HTR-8/SVneo (cell line): ENCODE measurements at regions not wholly inside any gene's neighbourhood (a gene's known extent, or its start where the extent isn't known, plus 50 kb on each side); places are given as distances from the start of the nearest gene placed in this dataset.
A peak's percentile ranks its signal among the peaks of the same experiment; 100 is the strongest.
"Not testable (repeated sequence)": the region's sequence is repeated elsewhere in the genome, so short reads cannot be mapped to it uniquely, and the experiment has no call there.

Experiments used
- DNase-seq: peaks from one replicate; pipeline ENCODE4 v3.0.0; 2011; ENCODE audit warnings: low spot score, mixed read lengths; ENCODE audit not compliant: insufficient read length
- FAIRE-seq: peaks from 2 replicates; lab custom pipeline; 2011; peaks lifted over from hg19 to GRCh38; lab: Jason Lieb, UNC

- DNase-seq, FAIRE-seq: not testable (repeated sequence)
These were observed 85.4 kb upstream of the CTNNA1 start for GRCh38 chr5:138667782-138668331.

DNA sequence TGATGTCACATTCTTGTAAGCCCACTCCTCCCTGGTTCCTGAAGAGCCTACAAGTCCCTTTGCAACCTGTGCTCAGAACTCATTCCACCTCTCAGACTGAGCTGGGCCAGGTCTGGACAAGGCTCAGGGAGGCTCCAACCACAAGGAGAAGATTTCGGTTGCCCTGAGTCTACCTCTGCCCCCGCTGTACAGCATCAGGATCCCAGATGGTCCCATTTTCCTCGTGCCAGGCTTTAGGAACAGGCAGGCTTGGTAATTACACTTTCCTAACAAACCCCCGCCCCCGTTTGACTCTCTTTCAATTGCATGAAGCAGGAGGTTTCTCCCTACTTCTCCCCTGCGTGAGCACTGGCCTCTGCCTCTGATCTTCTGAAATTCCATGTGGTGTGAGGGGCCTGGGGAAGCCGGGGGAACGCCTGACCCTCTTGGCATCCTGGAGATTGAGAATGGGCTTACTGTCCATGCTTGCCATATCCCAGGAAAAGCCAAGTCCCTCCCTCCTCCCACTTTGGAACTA is 86.9 kb upstream of the CTNNA1 start:
- DNase-seq, result no peak
- no peak for FAIRE-seq

DNA sequence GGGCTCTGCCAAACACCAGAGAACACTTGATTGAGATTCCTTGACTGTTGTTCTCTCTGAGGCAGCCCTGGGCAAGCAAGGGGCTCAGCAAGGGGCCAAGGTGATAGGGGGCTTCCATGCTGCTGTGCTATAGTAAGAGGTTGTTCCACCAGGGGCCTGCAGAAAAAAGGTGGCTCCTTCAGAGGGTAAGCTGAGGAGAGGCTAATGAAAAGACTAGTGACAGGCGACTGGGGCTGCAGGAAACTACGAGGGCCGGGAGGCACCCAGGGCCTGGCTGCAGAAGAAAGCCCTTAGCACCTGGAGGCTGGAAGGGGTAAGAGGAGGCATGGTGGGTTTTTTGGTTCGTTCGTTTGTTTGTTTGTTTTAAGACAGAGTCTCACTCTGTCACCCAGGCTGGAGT is 88.0 kb upstream of the CTNNA1 start:
- no peak for DNase-seq
- FAIRE-seq, result no peak

GRCh38 chr5:138664276-138664943 is 88.8 kb upstream of the CTNNA1 start:
- FAIRE-seq, result no peak
- no peak for DNase-seq

- FAIRE-seq, result no peak
- DNase-seq, result no peak
These were observed 88.4 kb upstream of the HSPA9 start for GRCh38 chr5:138663561-138663960.

DNA sequence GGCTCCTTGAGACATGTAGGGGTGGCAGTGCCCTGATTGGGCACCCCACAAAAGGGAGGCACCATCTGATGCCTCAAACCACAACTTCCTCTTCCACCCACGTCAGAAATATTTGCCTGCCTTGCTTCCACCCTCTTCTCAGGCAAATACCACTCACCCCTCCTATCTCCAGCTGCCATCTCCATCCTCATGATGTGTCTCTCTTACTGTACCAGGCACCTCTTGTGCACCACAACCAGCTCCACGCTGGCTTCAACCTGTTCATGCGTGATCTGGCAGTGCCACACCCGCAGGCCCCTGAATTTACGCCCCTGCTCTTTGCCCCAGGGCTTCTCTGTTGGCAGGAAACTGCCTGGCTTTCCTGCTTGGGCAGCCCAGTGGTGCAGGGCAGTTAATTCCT is 87.8 kb upstream of the HSPA9 start:
- peak; percentile 48 for FAIRE-seq
- DNase-seq, result no peak

GRCh38 chr5:138662599-138662998 is 87.4 kb upstream of the HSPA9 start:
- no peak for FAIRE-seq

DNA sequence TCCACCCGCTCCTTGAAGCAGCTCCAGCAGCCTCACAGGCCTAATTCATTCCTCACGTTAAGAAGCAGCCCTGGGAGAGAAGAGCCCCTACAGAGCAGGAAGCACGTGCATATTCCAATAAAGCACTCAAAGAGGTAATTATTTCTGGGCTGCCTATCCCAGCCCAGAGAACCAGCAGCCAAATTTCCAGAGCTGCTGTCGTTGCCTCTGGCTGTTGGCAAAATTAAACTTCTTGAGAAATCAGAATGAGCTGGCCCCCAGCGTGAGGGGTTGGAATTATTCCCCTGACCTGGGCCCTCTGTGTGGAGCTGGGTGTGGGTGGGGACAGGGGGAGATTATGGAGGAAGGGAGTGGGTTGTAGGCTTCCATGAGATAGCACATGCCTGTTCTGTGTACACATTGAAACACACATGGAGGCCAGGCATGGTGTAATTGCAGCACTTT is 86.8 kb upstream of the HSPA9 start:
- no peak for DNase-seq
- no peak for FAIRE-seq

More at GRCh38 chr5:138662599-138662998, 87.4 kb upstream of the HSPA9 start:
- no peak for DNase-seq

DNA sequence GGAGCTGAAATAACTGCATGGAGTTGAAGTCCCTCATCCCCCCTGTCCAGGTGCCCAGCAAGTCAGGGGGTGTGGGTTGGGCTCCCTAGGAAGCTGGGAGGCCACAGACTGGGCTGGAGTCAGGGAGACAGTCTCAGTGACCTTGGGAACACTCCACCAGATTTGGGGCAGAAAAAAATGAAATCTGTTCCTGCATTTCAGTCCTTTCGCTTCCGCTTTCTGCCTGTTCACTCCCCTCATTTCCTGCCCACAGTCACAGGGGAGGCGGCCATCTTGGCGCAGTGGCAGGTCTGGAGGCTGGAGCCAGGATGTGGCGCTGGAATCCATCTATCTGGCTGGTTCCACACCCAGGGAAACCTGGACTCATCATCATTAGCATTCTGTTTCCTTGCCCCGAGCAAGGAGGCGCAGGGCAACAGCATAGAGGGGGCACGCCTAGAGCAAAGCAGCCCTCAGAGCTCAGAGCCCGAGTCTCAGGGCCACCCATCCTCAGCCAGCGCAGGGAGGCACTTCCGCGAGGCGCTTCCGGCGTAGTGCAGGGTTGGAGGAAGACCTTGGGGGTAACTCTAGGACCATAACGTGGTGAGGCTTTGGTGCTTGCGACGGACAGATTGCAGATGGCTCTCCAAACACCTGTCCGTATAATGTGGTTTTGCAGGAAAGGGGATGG is 86.2 kb upstream of the HSPA9 start:
- DNase-seq (no peak), FAIRE-seq (no peak)

DNA sequence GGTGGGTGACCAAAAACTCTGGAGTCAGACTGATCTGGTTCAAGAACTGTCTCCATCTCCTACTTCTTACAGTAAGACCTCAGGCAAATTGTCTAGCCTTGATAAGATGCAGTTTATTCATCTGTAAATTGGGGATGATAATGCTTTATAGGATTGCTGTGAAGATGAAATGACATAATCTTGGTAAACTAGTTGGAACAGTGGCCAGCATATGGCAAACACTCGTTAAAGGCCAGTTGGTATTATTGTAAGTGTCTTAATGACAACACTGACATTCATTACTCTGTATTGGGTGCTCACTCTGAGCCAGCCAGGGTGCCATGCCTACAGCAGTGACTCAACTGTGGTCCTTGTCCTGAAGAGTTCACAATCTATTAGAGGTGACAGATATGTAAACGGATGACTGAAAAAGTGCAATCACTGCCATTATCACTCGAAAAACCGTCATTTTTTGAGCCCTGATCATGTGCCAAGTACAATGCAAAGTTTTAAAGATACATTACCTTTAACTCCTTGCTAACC is 84.9 kb upstream of the HSPA9 start:
- DNase-seq, result no peak
- no peak for FAIRE-seq

- DNase-seq (no peak), FAIRE-seq (no peak)
These were observed 84.4 kb upstream of the HSPA9 start for GRCh38 chr5:138659561-138659960.

GRCh38 chr5:138659121-138659520 is 83.9 kb upstream of the HSPA9 start:
- FAIRE-seq (no peak), DNase-seq (no peak)

GRCh38 chr5:138658676-138659075 is 83.5 kb upstream of the HSPA9 start:
- DNase-seq (no peak), FAIRE-seq (no peak)

GRCh38 chr5:138657360-138657759 is 82.2 kb upstream of the HSPA9 start:
- DNase-seq (no peak), FAIRE-seq (no peak)

- DNase-seq (no peak), FAIRE-seq (no peak)
These were observed 81.7 kb upstream of the HSPA9 start for GRCh38 chr5:138656916-138657315.

DNA sequence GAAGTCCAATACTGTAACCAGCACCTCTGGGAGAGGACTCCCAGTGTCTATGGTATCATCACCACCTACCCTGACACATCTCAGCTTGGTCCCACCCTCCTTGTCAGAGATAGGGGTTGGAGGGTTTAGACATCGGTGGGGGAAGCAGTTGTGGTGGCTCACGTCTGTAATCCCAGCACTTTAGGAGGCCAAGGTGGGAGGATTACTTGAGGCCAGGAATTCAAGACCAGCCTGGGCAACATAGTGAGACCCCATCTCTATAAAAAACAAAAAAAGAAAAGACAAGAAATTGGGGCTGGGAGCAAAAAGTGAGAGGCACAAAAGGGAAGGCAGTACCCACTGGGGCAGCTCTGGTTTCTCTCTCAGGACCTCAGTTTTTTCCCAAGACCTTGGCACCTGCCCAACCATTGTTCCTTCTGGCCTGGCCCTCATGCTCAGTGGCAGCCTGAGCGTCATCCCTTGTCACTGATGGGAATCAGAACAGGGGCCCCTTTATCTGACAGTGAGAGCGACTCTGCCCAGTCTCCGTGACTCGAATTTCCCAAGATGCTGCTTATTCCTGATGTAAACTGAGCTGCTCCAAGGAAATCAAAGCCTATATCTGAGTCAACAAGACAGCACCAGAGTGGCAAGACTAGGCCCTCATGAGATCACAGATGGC is 80.5 kb upstream of the HSPA9 start:
- DNase-seq (no peak), FAIRE-seq (no peak)

GRCh38 chr5:138654281-138654867 is 79.2 kb upstream of the HSPA9 start:
- FAIRE-seq, result peak; percentile 66
- DNase-seq, result peak; percentile 67

- peak; percentile 49 for FAIRE-seq
- no peak for DNase-seq
These were observed 78.3 kb upstream of the HSPA9 start for GRCh38 chr5:138653502-138653901.

DNA sequence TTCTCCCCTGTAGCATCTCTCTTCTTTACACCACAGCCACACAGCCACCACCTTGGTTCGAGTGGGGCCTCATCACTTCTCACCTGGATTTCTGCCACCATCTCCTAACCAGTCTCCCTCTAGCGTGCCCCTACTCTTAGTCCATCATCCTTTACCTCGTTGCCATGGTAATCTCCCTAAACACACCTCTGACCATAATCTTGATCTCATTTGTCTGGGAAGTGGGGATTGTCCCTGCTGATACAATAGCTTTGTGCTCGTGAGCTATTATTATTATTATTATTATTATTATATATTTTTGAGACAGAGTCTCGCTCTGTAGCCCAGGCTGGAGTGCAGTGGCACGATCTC is 76.5 kb upstream of the HSPA9 start:
- DNase-seq (no peak), FAIRE-seq (no peak)

- FAIRE-seq, result no peak
- no peak for DNase-seq
These were observed 76.0 kb upstream of the HSPA9 start for GRCh38 chr5:138651058-138651766.
